H1 (cell line): ENCODE measurements at regions not wholly inside any gene's neighbourhood (a gene's known extent, or its start where the extent isn't known, plus 50 kb on each side); places are given as distances from the start of the nearest gene placed in this dataset.
A peak's percentile ranks its signal among the peaks of the same experiment; 100 is the strongest.

Experiments used
- CTCF ChIA-PET: fragments of 300-600 bp; sonication (Branson Sonifier 250); formaldehyde crosslinking; loops from one replicate; lab custom pipeline; 2021; ENCODE audit not compliant: partially characterized antibody; lab: Charles Lee
- POLR2A ChIA-PET: fragments of 300-600 bp; sonication (Branson Sonifier 250); formaldehyde crosslinking; loops from one replicate; lab custom pipeline; 2021; ENCODE audit warnings: inconsistent platforms; ENCODE audit not compliant: partially characterized antibody; lab: Charles Lee
- DNase-seq, 2 experiments: peaks; one replicate each; pipeline versions ENCODE4 v3.0.0 to v3.0.0-alpha.2; 2010 to 2022; ENCODE audit warnings: low spot score in 2 of 2, low read depth in 1 of 2, mixed read lengths in 1 of 2
- FAIRE-seq: peaks from 2 replicates; lab custom pipeline; 2011; peaks lifted over from hg19 to GRCh38; lab: Jason Lieb, UNC
- H2AFZ ChIP-seq: 2 replicates; pipeline ENCODE4 v1.8.1; 2012; ENCODE audit warnings: low read length, inconsistent platforms
- H2AK5ac ChIP-seq: 2 replicates; pipeline ENCODE4 v1.6.1; 2013; ENCODE audit warnings: low read depth, low read length
- H2BK120ac ChIP-seq: replicated peaks from 2 replicates; pipeline ENCODE3; 2013; ENCODE audit warnings: low read depth, low read length, inconsistent platforms
- H2BK12ac ChIP-seq: 2 replicates; pipeline ENCODE4 v1.6.1; 2013; ENCODE audit warnings: low read depth, low read length
- H2BK15ac ChIP-seq: 2 replicates; pipeline ENCODE4 v1.6.1; 2013; ENCODE audit warnings: low read length
- H2BK20ac ChIP-seq: 2 replicates; pipeline ENCODE4 v1.6.1; 2013; ENCODE audit warnings: low read length
- H2BK5ac ChIP-seq: 2 replicates; pipeline ENCODE4 v1.6.1; 2013; ENCODE audit warnings: low read depth, low read length
- H3K14ac ChIP-seq: 2 replicates; pipeline ENCODE4 v1.6.1; 2013; ENCODE audit warnings: inconsistent platforms; ENCODE audit not compliant: insufficient read length
- H3K18ac ChIP-seq: 2 replicates; pipeline ENCODE4 v1.6.1; 2013; ENCODE audit warnings: low read length; ENCODE audit errors: extremely low read depth
- H3K23ac ChIP-seq: 2 replicates; pipeline ENCODE4 v1.6.1; 2013; ENCODE audit warnings: inconsistent platforms; ENCODE audit not compliant: insufficient read length
- H3K23me2 ChIP-seq: 2 replicates; pipeline ENCODE4 v1.6.1; 2013; ENCODE audit warnings: low read depth, low read length
- H3K27ac ChIP-seq: 2 replicates; pipeline ENCODE4 v1.6.1; 2011; ENCODE audit warnings: low read depth, low read length, inconsistent platforms
- H3K27me3 ChIP-seq, 4 experiments: replicated peaks in 1 of 4; 1 replicate in 1 of 4; 2 replicates in 3 of 4; pipeline versions ENCODE4 v1.6.1 to v1.8.1; 2011 to 2013; ENCODE audit warnings: low read length in 3 of 4, mild to moderate bottlenecking in 3 of 4, inconsistent platforms in 2 of 4, mixed read lengths in 2 of 4, moderate library complexity in 1 of 4; ENCODE audit not compliant: control insufficient read depth in 3 of 4, insufficient read depth in 3 of 4; ENCODE audit errors: extremely low read depth in 1 of 4
- H3K36me3 ChIP-seq, 4 experiments: 2 replicates each; pipeline versions ENCODE4 v1.6.1 to v1.8.1; 2011 to 2013; ENCODE audit warnings: mild to moderate bottlenecking in 4 of 4, low read length in 3 of 4, moderate library complexity in 2 of 4, control low read depth in 1 of 4, inconsistent platforms in 1 of 4; ENCODE audit not compliant: insufficient read depth in 4 of 4, control insufficient read depth in 2 of 4
- H3K4ac ChIP-seq: replicated peaks from 2 replicates; pipeline ENCODE3; 2013; ENCODE audit warnings: low read length, low read depth, mixed read lengths, inconsistent platforms; ENCODE audit not compliant: insufficient read length
- H3K4me1 ChIP-seq, 4 experiments: replicated peaks in 1 of 4; 1 replicate in 1 of 4; 2 replicates in 3 of 4; pipeline versions ENCODE4 v1.6.1 to v1.8.1; 2011 to 2013; ENCODE audit warnings: low read length in 3 of 4, inconsistent platforms in 2 of 4, mixed read lengths in 1 of 4; ENCODE audit not compliant: insufficient read depth in 4 of 4, control insufficient read depth in 3 of 4
- H3K4me2 ChIP-seq, 2 experiments: 2 replicates each; pipeline versions ENCODE4 v1.6.1 to v1.8.1; 2011 to 2013; ENCODE audit warnings: low read depth in 2 of 2, low read length in 2 of 2, control low read depth in 1 of 2, inconsistent platforms in 1 of 2, mild to moderate bottlenecking in 1 of 2; ENCODE audit not compliant: insufficient read depth in 1 of 2
- H3K4me3 ChIP-seq, 4 experiments: fragments of 200-600, 300-600 bp in 1 of 4; sonication (generic), shearing (Covaris generic), sonication (Bioruptor Twin) in 1 of 4; 2 replicates each; pipeline versions ENCODE4 v1.5.1 to v1.8.1; 2011 to 2016; ENCODE audit warnings: low read length in 4 of 4, low read depth in 3 of 4, control low read depth in 2 of 4, inconsistent platforms in 2 of 4, mild to moderate bottlenecking in 2 of 4, mixed read lengths in 1 of 4, moderate library complexity in 1 of 4; ENCODE audit not compliant: insufficient read depth in 2 of 4; ENCODE audit errors: extremely low read depth in 1 of 4
- H3K56ac ChIP-seq: replicated peaks from 2 replicates; pipeline ENCODE3; 2013; ENCODE audit warnings: low read depth, mild to moderate bottlenecking, mixed read lengths, low read length, inconsistent platforms; ENCODE audit not compliant: insufficient read length
- H3K79me1 ChIP-seq: 2 replicates; pipeline ENCODE4 v1.6.1; 2013; ENCODE audit warnings: low read depth, low read length, control low read depth
- H3K79me2 ChIP-seq, 2 experiments: 2 replicates each; pipeline versions ENCODE4 v1.6.1 to v1.8.1; 2012 to 2013; ENCODE audit warnings: low read length in 2 of 2, mild to moderate bottlenecking in 2 of 2, inconsistent platforms in 1 of 2; ENCODE audit not compliant: insufficient read depth in 2 of 2, control insufficient read depth in 1 of 2
- H3K9ac ChIP-seq, 4 experiments: replicated peaks in 1 of 4; 1 replicate in 1 of 4; 2 replicates in 3 of 4; pipeline versions ENCODE4 v1.6.1 to v1.8.1; 2011 to 2013; ENCODE audit warnings: low read depth in 3 of 4, low read length in 3 of 4, control low read depth in 2 of 4, mild to moderate bottlenecking in 2 of 4, moderate library complexity in 2 of 4, inconsistent platforms in 1 of 4; ENCODE audit errors: extremely low read depth in 1 of 4
- H3K9me3 ChIP-seq, 2 experiments: 2 replicates each; pipeline versions ENCODE4 v1.6.1 to v1.8.1; 2012 to 2013; ENCODE audit warnings: mild to moderate bottlenecking in 2 of 2, moderate library complexity in 2 of 2, control low read depth in 1 of 2, inconsistent platforms in 1 of 2, low read depth in 1 of 2, low read length in 1 of 2, mixed read lengths in 1 of 2; ENCODE audit not compliant: insufficient read depth in 2 of 2
- H4K20me1 ChIP-seq, 2 experiments: replicated peaks in 1 of 2; 2 replicates each; pipeline versions ENCODE3 to v1.8.1; 2011 to 2013; ENCODE audit warnings: inconsistent platforms in 2 of 2, low read length in 2 of 2, mild to moderate bottlenecking in 1 of 2; ENCODE audit not compliant: insufficient read depth in 2 of 2, control insufficient read depth in 1 of 2
- H4K5ac ChIP-seq: 2 replicates; pipeline ENCODE4 v1.6.1; 2013; ENCODE audit warnings: low read length, low read depth, mixed read lengths, inconsistent platforms; ENCODE audit not compliant: insufficient read length
- H4K8ac ChIP-seq: 2 replicates; pipeline ENCODE4 v1.8.0; 2013; ENCODE audit warnings: mild to moderate bottlenecking, moderate library complexity, low read length, inconsistent platforms; ENCODE audit not compliant: insufficient read depth; ENCODE audit errors: extremely low read depth
- H4K91ac ChIP-seq: replicated peaks from 2 replicates; pipeline ENCODE3; 2013; ENCODE audit warnings: low read length, mixed read lengths, inconsistent platforms; ENCODE audit not compliant: insufficient read length
- CHD1 ChIP-seq: IDR thresholded peaks from 2 replicates; pipeline ENCODE4 v1.6.1; 2012; ENCODE audit warnings: low read depth, low read length, improper control_type of control experiment
- EGR1 ChIP-seq: IDR thresholded peaks from 2 replicates; pipeline ENCODE4 v1.6.1; 2011; ENCODE audit warnings: low read depth, low read length, borderline replicate concordance
- NANOG ChIP-seq: IDR thresholded peaks from 2 replicates; pipeline ENCODE4 v1.6.1; 2011; ENCODE audit warnings: low read length, low read depth, mild to moderate bottlenecking, inconsistent platforms; ENCODE audit not compliant: insufficient read depth, poor library complexity, severe bottlenecking
- SP1 ChIP-seq: IDR thresholded peaks from 2 replicates; pipeline ENCODE4 v1.6.1; 2011; ENCODE audit warnings: low read depth, low read length
- WGBS, 2 experiments: shearing (Covaris generic) in 1 of 2; methylation state at CpG; one replicate each; pipeline versions ENCODE4 v1.1.6 to v1.1.7; 2013 to 2015; ENCODE audit warnings: low lambda C conversion rate in 2 of 2, mixed read lengths in 2 of 2, inconsistent platforms in 1 of 2, low coverage in 1 of 2, missing lambda C conversion rate in 1 of 2; ENCODE audit not compliant: insufficient replicate concordance in 2 of 2, insufficient coverage in 1 of 2, insufficient read length in 1 of 2; ENCODE audit errors: extremely low coverage in 1 of 2, missing lambda C conversion rate in 1 of 2; 5-methylcytosine and 5-hydroxymethylcytosine counted together

DNA sequence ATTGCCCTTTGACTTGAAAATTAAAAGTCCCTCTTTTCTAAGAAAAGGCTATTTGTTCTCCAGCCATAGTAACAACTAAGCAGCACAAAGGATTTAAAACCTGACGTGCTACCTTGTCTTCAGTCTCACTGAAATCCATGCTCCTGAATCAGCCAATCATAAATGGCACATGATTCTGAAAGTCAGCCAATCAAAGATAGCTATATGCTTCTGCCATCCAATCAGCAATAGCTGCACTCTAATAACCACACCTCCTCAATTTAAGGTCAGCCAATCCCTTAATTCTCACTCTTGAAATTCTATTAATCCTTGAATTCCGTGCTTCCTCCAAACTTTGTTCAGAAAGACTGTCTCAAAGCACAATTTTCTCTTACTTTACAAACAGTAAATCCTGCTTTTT, 53.5 kb upstream of the ACAN start:
- POLR2A ChIA-PET: no interaction called here
- no peaks in the 10 kb centered on the region for H3K9me3 ChIP-seq

More for the DNA sequence above, 53.5 kb upstream of the ACAN start:
- no peak overlapping the region for H3K56ac ChIP-seq
- H3K79me1 ChIP-seq: no peaks in the 10 kb centered on the region
- H3K14ac ChIP-seq: no peak overlapping the region
- no peak for FAIRE-seq
- H3K23ac ChIP-seq: no peak overlapping the region
- H3K23me2 ChIP-seq: no peaks in the 10 kb centered on the region
- H4K20me1 ChIP-seq: no peaks in the 10 kb centered on the region
- no peak overlapping the region for H3K18ac ChIP-seq
- DNase-seq: peak in 1 of 2 experiments; percentile 3
- no peak overlapping the region for H2AK5ac ChIP-seq
- H3K4me1 ChIP-seq: peaks cover 0 to 2% (median under 1%) of the 10 kb centered on the region in 4 experiments; a peak in 3 of 7 replicates
- H3K4ac ChIP-seq: no peak overlapping the region
- WGBS, 2 experiments: 86% methylated on average over 2 of the region's 2 CpGs; no CpG with 5 or more reads in 1 of the 2 experiments
- no peak overlapping the region for H2AFZ ChIP-seq
- H3K27ac ChIP-seq: no peak overlapping the region
- H4K91ac ChIP-seq: no peak overlapping the region
- no peak for TF ChIP-seq CHD1
- TF ChIP-seq EGR1: no peak
- no peak for TF ChIP-seq NANOG
- TF ChIP-seq SP1: peak; percentile 66; the same call in 1 of the 2 replicates
- H4K8ac ChIP-seq: no peak overlapping the region
- H3K9ac ChIP-seq: no peak overlapping the region
- H2BK15ac ChIP-seq: no peak overlapping the region
- H2BK5ac ChIP-seq: no peak overlapping the region
- H3K79me2 ChIP-seq: no peaks in the 10 kb centered on the region
- no peak overlapping the region for H3K4me3 ChIP-seq
- H4K5ac ChIP-seq: no peak overlapping the region
- no peak overlapping the region for H2BK120ac ChIP-seq
- no peak overlapping the region for H3K4me2 ChIP-seq
- H2BK20ac ChIP-seq: no peak overlapping the region
- no peaks in the 10 kb centered on the region for H3K27me3 ChIP-seq
- CTCF ChIA-PET: interaction anchor here (0.9 to 1.1 kb wide), 2 partner anchors 12 to 85 kb away, joined by 3 to 5 read pairs; no protein-coding TSS in a partner anchor
- H3K36me3 ChIP-seq: no peaks in the 10 kb centered on the region
- no peak overlapping the region for H2BK12ac ChIP-seq
